Putamen (tissue), 1 donor: ENCODE measurements at regions not wholly inside any gene's neighbourhood (a gene's known extent, or its start where the extent isn't known, plus 50 kb on each side); places are given as distances from the start of the nearest gene placed in this dataset.
A peak's percentile ranks its signal among the peaks of the same experiment; 100 is the strongest.
"Not testable (repeated sequence)": the region's sequence is repeated elsewhere in the genome, so short reads cannot be mapped to it uniquely, and the experiment has no call there.

ENCODE experiments used
- DNase-seq: peaks from one replicate; pipeline ENCODE4 v3.0.0-alpha.2; 2016; ENCODE audit warnings: low spot score

- no peak for DNase-seq
Measured at GRCh38 chr6:47407300-47408281, 70.0 kb upstream of the CD2AP start.

- peak; percentile 59 for DNase-seq
Measured at GRCh38 chr6:47413752-47414422, 63.7 kb upstream of the CD2AP start.

GRCh38 chr6:47414423-47415167, 63.0 kb upstream of the CD2AP start:
- DNase-seq, result peak; percentile 6

GRCh38 chr6:47416396-47417345, 60.9 kb upstream of the CD2AP start:
- no peak for DNase-seq

GRCh38 chr6:47419621-47420020, 58.0 kb upstream of the CD2AP start:
- DNase-seq, result no peak

GRCh38 chr6:47420394-47421371, 56.9 kb upstream of the CD2AP start:
- DNase-seq, result no peak

GRCh38 chr6:47423079-47423478, 54.5 kb upstream of the CD2AP start:
- no peak for DNase-seq

- no peak for DNase-seq
Measured at GRCh38 chr6:47424436-47424836, 53.2 kb upstream of the CD2AP start.

GRCh38 chr6:47425724-47426123, 51.9 kb upstream of the CD2AP start:
- DNase-seq, result not testable (repeated sequence)

GRCh38 chr6:47426524-47427302, 50.9 kb upstream of the CD2AP start:
- no peak for DNase-seq

- DNase-seq, result no peak
Measured at GRCh38 chr6:47427680-47428079, 49.9 kb upstream of the CD2AP start.
